Endothelial cell (in vitro differentiated cells): ENCODE measurements at regions not wholly inside any gene's neighbourhood (a gene's known extent, or its start where the extent isn't known, plus 50 kb on each side); places are given as distances from the start of the nearest gene placed in this dataset.

ENCODE experiments used
- DNase-seq: peaks from one replicate; pipeline ENCODE4 v3.0.0; 2021; ENCODE audit warnings: low spot score
- H3K27ac Mint-ChIP-seq: one replicate; pipeline ENCODE4 v1.8.0; 2021; ENCODE audit warnings: mixed read lengths, inconsistent platforms; ENCODE audit not compliant: unreplicated experiment
- H3K27me3 Mint-ChIP-seq: one replicate; pipeline ENCODE4 v1.8.0; 2021; ENCODE audit warnings: mild to moderate bottlenecking, moderate library complexity, mixed read lengths, inconsistent platforms; ENCODE audit not compliant: unreplicated experiment
- H3K36me3 Mint-ChIP-seq: one replicate; pipeline ENCODE4 v1.8.0; 2021; ENCODE audit warnings: mild to moderate bottlenecking, low read depth, mixed read lengths, inconsistent platforms; ENCODE audit not compliant: unreplicated experiment
- H3K4me1 Mint-ChIP-seq: one replicate; pipeline ENCODE4 v1.8.0; 2021; ENCODE audit warnings: mild to moderate bottlenecking, mixed read lengths, inconsistent platforms; ENCODE audit not compliant: unreplicated experiment
- H3K4me3 Mint-ChIP-seq: one replicate; pipeline ENCODE4 v1.8.0; 2021; ENCODE audit warnings: mild to moderate bottlenecking, mixed read lengths, inconsistent platforms; ENCODE audit not compliant: unreplicated experiment
- H3K9me3 Mint-ChIP-seq: one replicate; pipeline ENCODE4 v1.8.0; 2021; ENCODE audit warnings: mixed read lengths, inconsistent platforms; ENCODE audit not compliant: unreplicated experiment
- CTCF ChIP-seq: fragments of 200-600 bp; sonication (generic); IDR thresholded peaks from one replicate; pipeline ENCODE4 v1.5.0; 2021; ENCODE audit warnings: antibody characterized with exemption; ENCODE audit not compliant: unreplicated experiment

DNA sequence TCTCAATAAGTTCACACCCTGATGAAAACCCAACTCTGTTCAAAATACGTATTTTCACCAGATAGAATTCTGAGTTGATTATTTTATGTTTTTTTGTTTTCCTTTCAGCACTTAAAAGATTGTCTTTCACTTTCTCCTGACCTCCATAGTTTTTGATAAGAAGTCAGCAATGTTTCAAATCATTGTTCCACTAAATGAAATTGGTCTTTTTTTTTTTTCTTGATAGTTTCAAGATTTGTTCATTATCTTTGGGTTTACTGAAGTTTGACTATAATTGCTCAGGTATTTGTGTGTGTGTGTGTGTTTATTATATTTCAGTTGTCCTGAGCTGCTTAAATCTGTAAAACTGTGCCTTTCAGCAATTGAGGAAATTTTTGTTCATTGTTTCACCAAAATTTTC lies 498.7 kb downstream of the TLE1 start:
- H3K4me1 Mint-ChIP-seq: no peaks in the 10 kb centered on the region
- no peak for DNase-seq
- TF ChIP-seq CTCF: no peak
- H3K4me3 Mint-ChIP-seq: no peak overlapping the region
- no peaks in the 10 kb centered on the region for H3K9me3 Mint-ChIP-seq
- no peaks in the 10 kb centered on the region for H3K36me3 Mint-ChIP-seq
- no peaks in the 10 kb centered on the region for H3K27me3 Mint-ChIP-seq
- H3K27ac Mint-ChIP-seq: no peak overlapping the region

DNA sequence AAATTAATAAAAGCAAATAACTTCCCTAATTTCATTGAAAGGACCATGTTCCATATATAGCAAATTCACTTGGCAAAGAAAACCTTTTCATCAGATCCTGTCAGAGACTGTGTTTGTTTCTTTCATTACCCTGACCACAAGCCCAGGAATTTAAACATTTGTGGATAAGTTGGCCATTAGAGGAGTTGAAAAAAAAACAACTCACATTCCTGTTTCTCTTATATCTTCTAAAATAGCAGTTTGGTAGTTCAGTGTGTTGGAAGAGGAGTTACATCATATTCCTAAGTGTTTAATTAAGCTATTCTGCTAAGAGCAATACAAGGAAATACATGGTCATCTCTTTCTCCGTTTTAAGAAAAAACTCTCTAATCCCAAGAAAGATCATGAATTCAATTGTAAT lies 505.6 kb downstream of the TLE1 start:
- Mint-ChIP-seq H3K36me3 (no peaks in the 10 kb centered on the region), H3K4me1 (no peaks in the 10 kb centered on the region), H3K4me3 (no peak overlapping the region), H3K9me3 (no peaks in the 10 kb centered on the region), H3K27ac (no peak overlapping the region), H3K27me3 (no peaks in the 10 kb centered on the region)
- DNase-seq: no peak
- no peak for TF ChIP-seq CTCF

DNA sequence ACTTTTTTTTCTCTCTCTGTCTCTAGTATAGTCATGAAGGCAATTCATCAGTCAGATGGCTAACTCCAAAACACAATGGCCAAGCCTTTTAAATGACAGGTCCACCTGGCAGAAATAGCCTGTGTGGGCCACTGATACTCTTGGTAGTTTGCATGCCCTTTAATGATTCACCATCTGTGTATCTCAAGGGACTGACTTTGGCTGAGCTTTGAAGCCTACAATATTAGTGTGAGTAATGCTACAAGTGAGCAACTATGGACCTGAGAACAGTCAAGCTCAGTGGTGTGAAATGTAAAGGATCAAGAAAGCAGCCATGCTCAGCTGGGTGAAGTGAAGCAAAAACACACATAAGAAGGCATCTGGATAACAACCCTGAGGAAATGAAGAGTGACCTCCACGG lies 506.9 kb downstream of the TLE1 start:
- Mint-ChIP-seq H3K4me3 (no peak overlapping the region), H3K9me3 (no peaks in the 10 kb centered on the region)
- DNase-seq: no peak

DNA sequence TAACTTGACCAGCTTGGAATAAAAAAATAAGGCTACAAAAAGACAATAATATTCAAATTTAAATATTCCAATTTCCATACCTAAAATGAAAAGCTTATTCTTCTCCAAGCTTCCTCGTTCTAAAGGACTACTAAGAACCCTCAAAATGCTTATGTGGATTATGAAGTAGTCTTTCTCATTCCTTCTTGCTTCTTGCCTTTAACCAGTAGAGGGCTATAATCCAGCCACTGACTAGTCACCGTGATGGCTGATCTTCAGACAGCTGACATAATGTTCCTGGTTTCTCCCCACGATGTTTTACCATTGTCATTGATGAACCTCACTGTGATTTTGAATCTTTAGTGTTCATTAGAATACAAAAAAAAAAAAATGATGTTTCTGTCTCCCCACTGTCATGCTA lies 515.3 kb downstream of the TLE1 start:
- H3K27ac Mint-ChIP-seq: no peak overlapping the region
- no peaks in the 10 kb centered on the region for H3K4me1 Mint-ChIP-seq
- no peak for TF ChIP-seq CTCF
- H3K36me3 Mint-ChIP-seq: no peaks in the 10 kb centered on the region
- no peak for DNase-seq
- H3K27me3 Mint-ChIP-seq: no peaks in the 10 kb centered on the region
- H3K4me3 Mint-ChIP-seq: no peak overlapping the region
- H3K9me3 Mint-ChIP-seq: no peaks in the 10 kb centered on the region

More for the DNA sequence above, 506.9 kb downstream of the TLE1 start:
- Mint-ChIP-seq H3K4me1 (no peaks in the 10 kb centered on the region), H3K27ac (no peak overlapping the region), H3K36me3 (no peaks in the 10 kb centered on the region), H3K27me3 (no peaks in the 10 kb centered on the region)
- no peak for TF ChIP-seq CTCF

DNA sequence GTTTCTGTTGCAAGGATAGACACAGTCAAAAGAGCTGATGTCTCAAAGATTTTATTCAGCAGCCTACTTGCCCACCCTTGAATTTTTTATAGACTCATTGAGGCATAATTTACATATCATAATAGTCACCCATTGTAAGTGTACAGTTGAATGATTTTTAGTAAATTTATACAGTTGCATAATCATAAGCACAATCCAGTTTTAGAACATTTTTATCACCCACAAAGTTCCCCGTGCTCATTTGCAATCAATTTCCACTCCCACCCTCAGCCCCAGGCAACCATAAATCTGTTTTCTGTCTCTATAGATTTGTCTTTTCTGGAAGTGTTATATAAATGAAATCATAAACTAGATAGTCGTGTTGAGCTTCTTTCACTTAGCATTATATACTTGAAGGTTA lies 517.7 kb downstream of the TLE1 start:
- no peak overlapping the region for H3K27ac Mint-ChIP-seq
- TF ChIP-seq CTCF: no peak
- no peaks in the 10 kb centered on the region for H3K9me3 Mint-ChIP-seq
- no peak overlapping the region for H3K4me3 Mint-ChIP-seq
- no peaks in the 10 kb centered on the region for H3K36me3 Mint-ChIP-seq
- H3K4me1 Mint-ChIP-seq: no peaks in the 10 kb centered on the region
- no peak for DNase-seq
- no peaks in the 10 kb centered on the region for H3K27me3 Mint-ChIP-seq
